ENCODE measurements at regions not wholly inside any gene's neighbourhood (a gene's known extent, or its start where the extent isn't known, plus 50 kb on each side); places are given as distances from the start of the nearest gene placed in this dataset.

DNA sequence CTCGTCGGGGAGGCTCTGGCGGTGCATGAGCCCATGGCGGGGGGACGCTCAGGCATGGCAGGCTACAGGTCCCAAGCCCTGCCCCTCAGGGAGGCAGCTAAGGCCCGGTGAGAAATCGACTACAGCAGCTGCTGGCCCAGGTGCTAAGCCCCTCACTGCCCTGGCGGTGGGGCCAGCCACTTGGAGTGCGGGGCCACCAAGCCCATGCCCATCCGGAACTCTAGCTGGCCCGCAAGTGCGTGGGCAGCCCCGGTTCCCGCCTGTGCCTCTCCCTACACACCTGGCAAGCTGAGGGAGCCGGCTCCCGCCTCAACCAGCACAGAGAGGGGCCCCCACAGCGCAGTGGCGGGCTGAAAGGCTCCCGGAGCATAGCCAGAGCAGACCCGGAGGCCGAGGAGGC is 1896.9 kb upstream of the CDH6 start:
- Histone ChIP-seq H3K27me3 (ENCODE audit: insufficient read depth, low read length) (no peaks in the 10 kb centered on the region), H3K9me3 (ENCODE audit: low read depth, low read length) (peaks cover under 1% of the 10 kb centered on the region), H3K4me1 (ENCODE audit: insufficient read depth, low read length) (no peaks in the 10 kb centered on the region), H3K36me3 (ENCODE audit: insufficient read depth, low read length) (no peaks in the 10 kb centered on the region), H4K20me1 (ENCODE audit: insufficient read depth, low read length) (no peaks in the 10 kb centered on the region), H3K79me2 (ENCODE audit: insufficient read depth, low read length) (no peaks in the 10 kb centered on the region), H2AFZ (ENCODE audit: low read length) (no peak overlapping the region), H3K4me2 (ENCODE audit: insufficient read depth, low read length) (no peak overlapping the region), H3K27ac (ENCODE audit: low read depth, low read length) (no peak overlapping the region), H3K4me3 (ENCODE audit: insufficient read depth, low read length) (no peak overlapping the region)
- no peak for TF ChIP-seq CTCF (IDR thresholded peaks at IDR 0.05; ENCODE audit: extremely low read depth, low read depth, low read length)
- no peak for DNase-seq (ENCODE audit: insufficient read length, low spot score, missing footprints)

GRCh38 chr5:29277642-29278041 is 1915.8 kb upstream of the CDH6 start:
- no peaks in the 10 kb centered on the region for H4K20me1 ChIP-seq (ENCODE audit: insufficient read depth, low read length)
- H3K36me3 ChIP-seq (ENCODE audit: insufficient read depth, low read length), result no peaks in the 10 kb centered on the region
- no peaks in the 10 kb centered on the region for H3K27me3 ChIP-seq (ENCODE audit: insufficient read depth, low read length)
- H3K27ac ChIP-seq (ENCODE audit: low read depth, low read length), result no peak overlapping the region
- H3K9me3 ChIP-seq (ENCODE audit: low read depth, low read length), result no peaks in the 10 kb centered on the region
- H3K4me3 ChIP-seq (ENCODE audit: insufficient read depth, low read length), result no peak overlapping the region
- H3K79me2 ChIP-seq (ENCODE audit: insufficient read depth, low read length), result no peaks in the 10 kb centered on the region
- no peak for DNase-seq (ENCODE audit: insufficient read length, low spot score, missing footprints)
- no peak overlapping the region for H3K4me2 ChIP-seq (ENCODE audit: insufficient read depth, low read length)
- H2AFZ ChIP-seq (ENCODE audit: low read length), result no peak overlapping the region
- no peaks in the 10 kb centered on the region for H3K4me1 ChIP-seq (ENCODE audit: insufficient read depth, low read length)
- TF ChIP-seq CTCF (IDR thresholded peaks at IDR 0.05; ENCODE audit: extremely low read depth, low read depth, low read length), result no peak

DNA sequence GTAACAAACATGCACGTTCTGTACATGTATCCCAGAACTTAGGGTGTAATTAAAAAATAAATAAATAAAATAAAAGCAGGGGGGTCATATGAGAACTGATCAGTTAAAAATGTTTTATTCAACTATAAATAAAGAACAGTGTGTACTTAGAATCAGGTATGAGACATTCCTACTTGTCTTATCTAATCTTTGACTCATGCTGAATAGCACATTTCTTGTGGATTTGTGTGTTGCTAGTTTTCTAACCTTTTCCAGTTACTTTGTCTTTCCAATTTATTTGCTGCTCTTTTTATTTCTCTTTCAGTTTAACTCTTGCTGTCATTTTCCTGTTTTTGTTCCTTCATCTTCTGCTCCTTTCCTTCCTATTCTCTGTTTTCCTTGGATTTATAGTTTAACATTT is 1917.1 kb upstream of the CDH6 start:
- H2AFZ ChIP-seq (ENCODE audit: low read length), result no peak overlapping the region
- TF ChIP-seq CTCF (IDR thresholded peaks at IDR 0.05; ENCODE audit: extremely low read depth, low read depth, low read length), result no peak
- H3K27me3 ChIP-seq (ENCODE audit: insufficient read depth, low read length), result no peaks in the 10 kb centered on the region
- no peaks in the 10 kb centered on the region for H4K20me1 ChIP-seq (ENCODE audit: insufficient read depth, low read length)
- H3K36me3 ChIP-seq (ENCODE audit: insufficient read depth, low read length), result no peaks in the 10 kb centered on the region
- no peak overlapping the region for H3K27ac ChIP-seq (ENCODE audit: low read depth, low read length)
- H3K79me2 ChIP-seq (ENCODE audit: insufficient read depth, low read length), result no peaks in the 10 kb centered on the region
- no peak for DNase-seq (ENCODE audit: insufficient read length, low spot score, missing footprints)
- no peak overlapping the region for H3K4me3 ChIP-seq (ENCODE audit: insufficient read depth, low read length)
- H3K4me1 ChIP-seq (ENCODE audit: insufficient read depth, low read length), result no peaks in the 10 kb centered on the region
- H3K9me3 ChIP-seq (ENCODE audit: low read depth, low read length), result no peaks in the 10 kb centered on the region
- H3K4me2 ChIP-seq (ENCODE audit: insufficient read depth, low read length), result no peak overlapping the region

GRCh38 chr5:29263915-29264351 is 1929.6 kb upstream of the CDH6 start:
- H3K27me3 ChIP-seq (ENCODE audit: insufficient read depth, low read length), result no peaks in the 10 kb centered on the region
- no peak overlapping the region for H3K4me3 ChIP-seq (ENCODE audit: insufficient read depth, low read length)
- no peaks in the 10 kb centered on the region for H3K36me3 ChIP-seq (ENCODE audit: insufficient read depth, low read length)
- H2AFZ ChIP-seq (ENCODE audit: low read length), result no peak overlapping the region
- no peak for TF ChIP-seq CTCF (IDR thresholded peaks at IDR 0.05; ENCODE audit: extremely low read depth, low read depth, low read length)
- no peak overlapping the region for H3K4me2 ChIP-seq (ENCODE audit: insufficient read depth, low read length)
- H3K4me1 ChIP-seq (ENCODE audit: insufficient read depth, low read length), result no peaks in the 10 kb centered on the region
- no peak for DNase-seq (ENCODE audit: insufficient read length, low spot score, missing footprints)
- no peak overlapping the region for H3K27ac ChIP-seq (ENCODE audit: low read depth, low read length)
- H3K79me2 ChIP-seq (ENCODE audit: insufficient read depth, low read length), result no peaks in the 10 kb centered on the region
- H4K20me1 ChIP-seq (ENCODE audit: insufficient read depth, low read length), result no peaks in the 10 kb centered on the region
- no peaks in the 10 kb centered on the region for H3K9me3 ChIP-seq (ENCODE audit: low read depth, low read length)

Measured in osteoblast (primary cell).